UCSD-AML1 (cell line): ENCODE measurements at regions not wholly inside any gene's neighbourhood (a gene's known extent, or its start where the extent isn't known, plus 50 kb on each side); places are given as distances from the start of the nearest gene placed in this dataset.
"Not testable (repeated sequence)": the region's sequence is repeated elsewhere in the genome, so short reads cannot be mapped to it uniquely, and the experiment has no call there.

Experiments
- DNase-seq: peaks from one replicate; lab custom pipeline; 2025; ENCODE audit not compliant: unreplicated experiment; lab: John Stamatoyannopoulos, UW

DNA sequence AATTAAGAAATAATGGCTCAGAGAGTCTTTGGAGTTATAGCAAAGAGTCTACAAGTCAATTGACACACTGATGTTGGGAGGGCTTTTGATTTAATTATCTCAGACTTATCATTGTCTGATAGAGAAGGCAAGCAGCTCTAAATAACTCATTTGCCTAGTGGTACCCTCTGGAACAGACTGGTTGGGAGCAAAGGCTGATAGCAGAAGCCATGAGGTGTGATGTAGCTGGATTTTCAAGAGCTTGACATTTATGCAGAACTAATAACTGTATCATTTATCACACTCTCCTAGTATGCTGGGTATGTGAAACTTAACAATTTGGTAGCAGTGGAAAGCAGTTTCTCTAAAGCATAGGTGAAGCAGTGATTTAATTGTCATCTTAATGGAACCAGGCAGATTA lies 380.6 kb downstream of the TENT5A start:
- DNase-seq = no peak

DNA sequence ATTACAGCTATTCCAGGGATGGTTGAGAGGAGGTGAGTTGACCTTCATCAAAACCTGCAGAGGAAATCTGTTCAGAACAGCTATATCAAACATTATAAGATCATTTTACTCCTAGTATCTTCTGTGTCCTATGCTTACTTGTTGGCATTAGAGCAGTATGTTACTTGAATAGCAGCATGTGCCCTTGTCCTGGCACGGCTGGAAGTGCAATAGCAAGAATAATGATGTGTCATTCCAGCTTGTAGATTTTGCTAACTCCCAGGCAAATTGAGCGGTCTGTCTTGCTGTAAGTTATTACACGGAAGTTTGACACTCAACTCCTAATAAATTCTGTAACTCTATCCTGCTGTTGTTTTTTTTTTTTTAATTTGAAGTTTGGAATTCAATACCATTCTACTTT lies 385.5 kb downstream of the TENT5A start:
- no peak for DNase-seq

DNA sequence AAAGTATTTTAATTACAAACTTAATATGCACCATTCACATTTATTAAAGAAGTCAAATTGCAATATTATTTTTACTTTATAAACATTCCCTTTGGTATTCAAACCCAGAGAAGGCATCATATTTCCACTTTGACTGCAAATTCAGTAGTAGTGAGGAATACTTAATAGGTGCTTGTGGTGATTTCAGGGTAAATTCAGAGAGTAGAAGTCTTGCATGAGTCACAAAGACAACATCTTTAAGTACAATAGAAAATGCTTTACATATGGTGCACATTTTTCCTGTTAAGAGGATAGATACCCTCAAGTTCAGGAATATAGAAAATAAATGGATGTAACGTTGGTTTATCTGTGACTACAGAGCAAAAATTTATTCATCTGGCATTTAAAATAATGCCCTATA lies 390.2 kb downstream of the TENT5A start:
- no peak for DNase-seq

DNA sequence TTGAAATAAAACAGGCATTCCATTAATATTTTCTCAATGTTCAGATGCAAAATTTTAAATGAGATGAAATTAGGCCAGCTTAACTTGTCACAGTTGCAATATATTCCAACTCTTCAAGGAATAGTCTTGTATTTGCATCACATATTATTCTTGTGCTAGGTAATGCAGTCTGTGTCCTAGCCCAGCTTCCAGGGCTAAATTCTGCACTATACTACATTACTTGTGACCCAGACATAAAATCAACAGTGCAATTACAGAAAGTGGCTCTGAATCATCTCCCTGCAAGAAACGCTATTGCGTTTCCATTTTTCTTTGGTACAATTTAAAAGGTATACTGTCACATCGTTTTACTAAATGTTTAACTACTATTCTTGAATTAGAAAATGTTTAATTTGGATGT lies 399.2 kb downstream of the TENT5A start:
- DNase-seq = no peak

DNA sequence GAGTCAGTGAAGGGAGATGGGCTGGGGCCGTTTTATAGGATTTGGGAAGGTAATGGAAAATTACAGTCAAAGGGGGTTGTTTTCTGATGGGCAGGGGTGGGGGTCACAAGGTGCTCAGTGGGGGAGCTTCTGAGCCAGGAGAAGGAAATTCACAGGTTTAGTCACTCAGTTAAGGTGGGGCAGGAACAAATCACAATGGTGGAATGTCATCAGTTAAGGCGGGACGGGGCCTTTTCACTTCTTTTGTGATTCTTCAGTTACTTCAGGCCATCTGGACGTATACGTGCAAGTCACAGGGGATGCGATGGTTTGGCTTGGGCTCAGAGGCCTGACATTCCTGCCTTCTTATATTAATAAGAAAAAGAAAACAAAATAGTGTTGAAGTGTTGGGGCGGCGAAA lies 408.5 kb downstream of the TENT5A start:
- DNase-seq = not testable (repeated sequence)

DNA sequence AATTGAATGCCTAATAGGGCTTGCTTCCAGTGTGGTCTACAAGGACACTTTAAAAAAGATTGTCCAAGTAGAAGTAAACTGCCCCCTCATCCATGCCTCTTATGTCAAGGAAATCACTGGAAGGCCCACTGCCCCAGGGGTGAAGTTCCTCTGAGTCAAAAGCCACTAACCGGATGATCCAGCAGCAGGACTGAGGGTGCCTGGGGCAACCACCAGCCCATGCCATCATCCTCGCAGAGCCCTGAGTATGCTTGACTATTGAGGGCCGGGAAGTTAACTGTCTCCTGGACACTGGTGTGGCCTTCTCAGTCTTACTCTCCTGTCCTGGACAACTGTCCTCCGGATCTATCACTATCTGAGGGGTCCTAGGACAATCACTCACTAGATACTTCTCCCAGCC lies 411.5 kb downstream of the TENT5A start:
- no peak for DNase-seq

DNA sequence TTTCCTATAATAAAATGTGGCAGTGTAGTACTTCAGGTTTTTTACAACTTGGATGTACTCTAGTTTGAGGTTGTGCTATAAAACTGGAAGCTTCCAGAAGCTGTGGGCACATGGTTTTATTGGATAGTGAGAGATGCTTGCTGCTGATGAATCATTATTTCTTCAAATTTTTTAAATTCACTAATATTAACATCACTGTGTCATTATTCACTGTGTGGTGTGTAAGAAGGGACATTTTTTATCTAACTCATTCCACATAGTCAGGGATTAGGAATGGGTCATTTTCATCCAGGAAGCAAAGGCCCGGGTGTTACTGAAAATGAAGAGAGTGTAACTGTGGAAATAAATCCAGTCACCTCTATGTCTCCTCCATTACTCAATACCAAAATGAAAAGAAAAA lies 421.0 kb downstream of the TENT5A start:
- no peak for DNase-seq

DNA sequence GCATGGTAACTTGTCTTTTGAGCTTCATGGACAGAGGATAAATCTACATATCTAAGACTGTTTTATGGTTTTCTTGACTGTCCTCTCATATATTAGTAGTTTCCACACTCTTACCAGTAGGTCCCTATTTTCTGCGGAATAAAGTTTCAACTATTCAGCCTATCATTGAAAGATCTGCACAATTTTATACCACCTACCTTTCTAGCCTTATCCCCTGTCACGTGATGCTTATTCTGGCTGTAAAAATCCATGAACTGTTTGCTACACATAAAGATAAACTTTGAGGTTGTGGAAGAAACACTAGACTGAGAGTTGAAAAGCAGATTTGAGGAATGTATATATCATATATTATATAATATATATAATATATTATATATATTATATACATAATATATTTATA lies 423.8 kb downstream of the TENT5A start:
- DNase-seq = no peak

DNA sequence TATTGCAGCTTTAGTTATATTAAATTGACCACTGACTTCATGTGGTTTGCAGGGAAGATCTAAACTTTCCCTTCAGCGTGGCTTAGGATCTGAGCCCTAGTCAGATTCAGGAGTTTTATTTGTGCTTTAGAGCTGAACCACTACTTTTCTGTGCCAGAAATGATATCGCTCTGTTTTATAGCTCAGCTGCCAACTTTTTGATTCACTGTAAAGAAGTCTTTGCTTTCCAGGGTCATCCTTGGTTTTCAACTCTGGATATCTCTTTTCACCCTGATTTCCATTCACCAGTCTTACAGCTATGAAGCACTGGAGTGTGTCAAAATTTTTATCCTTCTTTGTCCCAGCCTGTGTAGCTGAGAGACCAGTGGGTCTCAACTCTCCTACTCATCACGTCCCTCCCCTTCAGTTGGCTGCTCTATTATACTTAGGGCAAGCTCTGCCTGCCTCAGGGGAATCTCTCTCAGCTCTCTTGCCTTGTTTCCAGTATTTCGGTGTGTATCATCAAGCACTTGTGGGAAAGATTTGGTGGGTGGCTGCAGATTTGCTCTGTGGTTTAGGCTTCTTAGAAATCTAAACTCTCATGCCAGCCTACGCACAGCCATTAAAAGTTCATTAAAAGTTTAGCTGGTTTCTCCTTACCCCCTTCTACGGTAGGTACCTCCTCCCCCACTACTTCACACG lies 425.5 kb downstream of the TENT5A start:
- DNase-seq = no peak

DNA sequence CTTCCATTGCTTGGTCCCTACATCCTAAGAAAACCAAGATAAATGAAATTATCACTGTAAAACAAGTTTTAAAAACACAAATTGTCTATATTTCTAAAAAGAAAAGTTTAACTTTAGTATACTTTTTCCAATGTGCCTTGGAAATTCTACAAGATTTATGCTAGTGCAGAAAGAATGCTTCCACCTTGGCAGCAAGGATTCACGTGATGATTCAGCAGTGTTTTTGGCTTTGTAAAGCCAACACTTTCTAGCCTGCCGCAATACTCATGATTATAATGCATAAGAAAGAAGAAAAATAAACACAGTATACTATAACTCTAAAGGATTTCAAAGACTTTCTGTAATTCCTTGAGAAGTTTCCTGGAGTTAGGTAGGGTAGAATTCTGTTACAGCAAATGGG lies 442.7 kb downstream of the TENT5A start:
- DNase-seq = no peak

DNA sequence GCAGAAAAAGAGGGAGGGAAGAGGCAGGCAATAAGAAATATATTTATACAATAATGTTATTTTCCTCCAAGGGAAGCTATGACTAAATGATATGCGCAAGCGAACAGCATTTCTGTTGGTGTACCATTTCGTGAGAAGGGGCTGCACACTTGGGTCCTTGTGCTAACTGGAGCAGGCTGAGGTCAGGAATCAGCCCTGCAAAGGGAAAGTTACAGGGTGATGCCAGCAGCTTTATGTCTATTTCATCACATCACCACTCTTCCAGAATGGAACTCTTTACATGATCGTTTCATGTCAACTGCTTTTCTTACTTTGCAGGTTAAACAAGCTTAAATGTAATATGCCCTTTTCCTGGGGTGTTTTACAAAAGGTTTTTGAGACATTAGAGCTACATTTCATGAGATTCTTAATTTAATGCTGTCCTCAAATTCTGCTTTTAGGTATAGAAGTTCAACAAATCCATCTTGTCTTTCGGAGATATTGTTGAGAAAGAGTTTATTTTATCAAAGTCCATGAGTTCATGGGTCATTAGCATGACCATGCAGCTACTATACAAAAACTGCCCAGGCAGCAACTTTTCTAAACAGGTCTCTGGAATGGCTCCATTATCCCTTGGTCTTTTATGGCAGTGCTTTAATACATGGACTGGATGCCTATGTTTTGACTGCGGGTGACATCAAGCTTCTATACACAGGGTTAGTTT lies 443.8 kb downstream of the TENT5A start:
- DNase-seq = no peak

DNA sequence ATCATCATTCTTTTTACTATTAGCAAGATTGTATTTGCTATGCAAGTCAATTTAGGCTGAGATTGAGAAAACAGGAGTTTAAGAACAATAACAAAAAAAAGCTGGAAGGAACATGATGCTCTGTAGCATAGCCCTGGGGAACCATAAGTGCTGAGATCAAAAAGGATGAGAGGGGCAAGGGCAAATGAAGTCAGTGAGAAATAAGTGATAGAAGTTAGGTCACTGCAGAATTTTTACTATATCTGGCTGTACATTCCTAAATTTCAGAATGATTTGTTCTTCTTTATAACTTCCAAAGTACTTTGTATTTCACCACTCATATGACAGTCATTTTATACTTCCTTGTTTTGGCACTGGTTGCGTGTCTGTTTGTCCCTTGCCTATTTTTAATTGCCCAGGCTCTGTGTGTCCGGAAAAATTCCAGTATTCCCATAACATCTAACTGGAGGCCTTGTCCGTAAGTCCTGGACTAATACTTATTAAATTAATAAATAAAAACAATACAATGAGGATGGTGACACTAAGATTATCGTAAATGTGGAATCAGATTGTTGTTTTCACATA lies 444.7 kb downstream of the TENT5A start:
- no peak for DNase-seq

DNA sequence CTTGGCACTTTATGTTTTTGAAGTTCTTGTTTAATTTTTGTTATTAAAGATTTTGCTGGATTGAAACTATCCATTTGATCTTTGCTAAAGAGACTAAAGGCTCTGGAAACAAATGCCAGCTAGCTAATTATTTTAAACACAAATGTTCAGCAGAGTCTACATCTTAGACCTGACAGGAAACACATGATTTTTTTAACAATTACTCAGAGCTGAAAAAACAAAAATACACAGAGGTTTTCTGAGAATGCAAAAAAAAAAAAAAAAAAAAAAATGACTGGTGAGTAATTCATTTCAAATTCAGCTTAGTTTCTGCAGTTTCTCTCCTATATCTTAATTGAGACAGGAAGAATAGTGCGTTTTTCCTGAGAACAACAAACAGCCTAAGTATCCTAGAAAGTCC lies 448.0 kb downstream of the TENT5A start:
- DNase-seq = no peak

DNA sequence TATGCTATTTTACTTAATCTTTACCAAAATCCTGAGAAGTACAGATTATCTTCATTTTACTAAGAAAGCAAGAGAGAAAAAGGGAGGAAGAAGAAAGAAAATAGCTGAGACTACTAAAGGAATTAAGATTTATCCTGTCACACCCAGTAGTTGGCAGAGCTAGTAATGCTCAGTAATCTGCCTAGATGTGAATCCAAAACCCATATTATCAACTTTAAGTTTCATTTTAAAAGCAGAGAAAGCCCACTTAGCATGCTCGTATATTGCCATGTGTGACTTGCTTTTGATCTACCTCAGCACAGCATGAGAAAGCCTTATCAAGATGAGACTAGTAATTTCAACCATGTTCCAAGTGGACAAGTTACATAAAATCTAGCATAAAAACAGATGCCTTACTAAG lies 451.5 kb downstream of the TENT5A start:
- no peak for DNase-seq

DNA sequence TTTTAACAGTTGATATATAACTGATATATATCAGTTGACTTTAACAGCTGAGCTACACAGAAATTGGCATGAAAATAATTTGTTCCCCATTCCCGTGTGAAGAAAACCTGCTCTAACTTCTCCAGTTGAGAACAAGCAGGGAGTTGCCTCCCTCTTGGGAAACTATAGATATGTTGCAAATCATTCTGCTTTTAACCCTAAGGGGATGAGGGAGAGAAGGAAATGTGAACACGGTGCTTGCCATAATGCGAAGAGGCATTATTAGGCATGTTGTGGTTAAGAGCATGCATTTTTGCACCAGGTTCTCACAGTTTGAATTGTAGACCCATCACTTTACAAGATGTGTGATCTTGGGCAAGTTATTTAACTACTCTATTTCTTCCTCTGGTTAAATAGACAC lies 453.7 kb downstream of the TENT5A start:
- no peak for DNase-seq

DNA sequence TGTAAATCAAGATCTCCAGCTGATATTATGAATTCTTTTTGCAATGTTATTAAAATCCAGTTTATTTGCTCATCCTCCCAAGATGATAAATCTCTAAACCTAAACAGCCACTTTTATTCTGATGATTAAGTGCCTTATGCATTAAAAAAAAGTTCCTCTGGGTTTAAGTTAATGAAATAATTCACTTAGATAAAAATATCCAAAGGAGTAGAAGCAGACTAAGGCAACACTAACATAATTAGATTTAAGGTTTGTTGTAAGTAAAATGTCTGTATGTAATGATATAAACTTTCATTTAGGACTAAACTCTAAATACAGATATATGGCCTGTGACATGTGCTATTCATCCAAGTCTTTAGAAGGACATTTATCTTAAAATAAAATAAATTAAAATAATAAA lies 457.2 kb downstream of the TENT5A start:
- DNase-seq = no peak

DNA sequence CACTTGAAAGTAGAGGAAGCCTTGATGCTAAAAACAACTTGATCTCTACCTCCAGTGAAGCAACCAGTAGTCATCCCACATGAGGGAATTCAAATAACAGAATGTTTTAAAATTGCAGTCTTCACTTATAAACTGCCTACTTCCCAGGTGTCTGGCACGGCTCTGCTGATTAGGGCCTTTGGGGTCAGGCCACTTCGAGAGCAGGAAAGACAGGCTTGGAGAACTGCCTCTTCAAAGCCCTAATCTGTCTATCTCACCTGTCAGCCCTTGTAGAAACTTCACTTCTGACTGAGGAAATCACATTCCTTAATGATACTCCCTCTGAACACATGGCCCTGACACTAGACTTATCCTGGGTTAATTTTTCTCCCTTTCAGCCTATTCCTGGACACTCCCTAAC lies 458.6 kb downstream of the TENT5A start:
- no peak for DNase-seq

DNA sequence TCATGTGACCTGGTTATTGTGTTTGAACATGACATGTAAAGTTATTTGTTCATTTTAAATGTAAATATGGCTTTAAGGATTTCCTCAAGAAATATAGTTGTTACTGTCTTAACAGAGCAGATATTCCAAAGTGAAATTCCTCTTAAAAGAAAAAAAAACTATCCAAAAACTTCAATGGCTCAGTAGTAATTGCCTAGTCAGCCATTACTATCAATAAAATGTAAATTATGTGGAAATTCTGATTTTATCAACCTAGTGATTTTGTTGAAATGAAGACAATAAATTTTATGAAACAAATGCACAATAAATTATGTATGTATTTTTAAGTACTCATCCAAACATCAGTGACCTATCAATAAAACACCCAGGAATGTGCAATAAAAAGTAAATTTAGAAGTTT lies 463.3 kb downstream of the TENT5A start:
- no peak for DNase-seq

DNA sequence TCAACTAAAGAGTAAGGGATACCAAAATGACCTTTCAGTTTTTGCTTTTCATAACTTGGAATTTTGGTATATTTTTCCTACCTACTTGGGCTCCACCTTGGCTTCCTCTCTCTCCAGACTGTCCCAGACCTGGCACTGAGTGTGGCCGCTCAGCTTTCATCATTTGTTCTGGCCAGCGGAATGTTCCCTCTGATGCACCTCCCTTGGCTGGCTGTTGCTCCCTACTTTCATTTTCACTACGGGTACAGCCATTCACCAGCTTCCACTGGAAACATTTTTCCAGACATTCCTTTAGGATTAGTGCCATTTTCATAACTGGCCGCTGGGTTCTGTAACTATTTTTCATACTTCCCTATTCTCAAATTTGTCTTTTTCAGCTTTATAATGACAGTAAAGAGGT lies 487.4 kb downstream of the TENT5A start:
- DNase-seq = no peak

DNA sequence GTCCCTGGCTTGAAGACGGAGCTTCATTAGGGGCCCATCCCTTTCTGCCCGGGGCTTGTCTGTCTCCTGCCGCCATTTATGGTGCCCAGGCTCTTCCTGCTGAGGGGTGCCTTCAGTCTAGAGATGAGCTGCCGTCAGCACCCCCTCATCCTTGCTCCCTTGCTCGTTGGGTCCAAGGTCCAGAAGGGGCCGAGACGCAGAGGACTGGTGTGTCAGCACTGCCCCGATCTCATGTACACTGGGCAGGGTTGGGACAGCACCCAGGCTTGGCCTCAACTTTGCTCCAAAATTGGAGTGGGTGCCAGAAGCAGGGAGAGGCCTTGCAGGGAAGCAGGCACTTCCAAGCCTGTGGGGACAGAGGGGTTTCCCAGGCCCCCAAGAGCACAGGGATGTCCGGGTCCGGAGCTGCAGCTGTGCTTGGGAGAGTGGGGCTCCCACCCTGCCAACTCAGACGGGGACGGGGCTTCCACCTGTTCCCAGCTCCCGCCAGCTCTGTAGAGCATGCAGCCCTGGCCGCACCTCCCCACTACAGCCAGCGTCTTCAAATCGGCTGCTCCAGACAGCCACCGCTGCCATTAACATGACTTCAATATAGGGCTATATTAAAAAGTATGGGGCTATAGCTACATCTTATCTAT lies 488.8 kb downstream of the TENT5A start:
- DNase-seq = no peak

DNA sequence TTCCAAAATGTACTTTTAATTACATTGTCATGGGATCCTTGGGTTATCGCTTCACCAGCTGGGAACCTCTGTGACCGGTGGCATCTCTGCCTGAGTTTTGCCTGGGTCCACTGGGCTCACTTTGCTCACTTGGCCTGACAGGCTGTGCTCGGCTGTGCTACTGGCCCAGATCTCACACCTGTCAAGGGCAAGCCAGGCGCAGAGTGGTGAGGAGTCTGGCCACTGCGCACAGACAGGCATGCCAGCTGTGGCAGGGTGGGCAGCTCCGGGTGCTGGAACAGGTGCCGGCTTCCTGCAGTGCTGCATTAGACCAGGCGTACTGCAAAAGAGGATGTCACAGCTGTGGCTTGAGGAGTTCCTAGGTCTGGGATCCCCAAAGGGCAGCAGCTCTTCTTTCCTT lies 489.8 kb downstream of the TENT5A start:
- no peak for DNase-seq

DNA sequence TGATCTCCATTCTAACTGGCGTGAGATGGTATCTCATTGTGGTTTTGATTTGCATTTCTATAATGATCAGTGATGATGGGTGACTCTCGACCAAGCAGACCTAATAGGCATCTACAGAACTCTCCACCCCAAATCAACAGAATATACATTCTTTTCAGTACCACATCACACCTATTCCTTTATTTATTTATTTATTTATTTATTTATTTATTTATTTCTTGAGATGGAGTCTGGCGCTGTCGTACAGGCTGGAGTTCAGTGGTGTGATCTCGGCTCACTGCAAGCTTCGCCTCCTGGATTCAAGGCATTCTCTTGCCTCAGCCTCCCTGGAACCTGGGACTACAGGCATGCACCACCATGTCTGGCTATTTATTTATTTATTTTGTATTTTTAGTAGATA lies 496.3 kb downstream of the TENT5A start:
- DNase-seq = not testable (repeated sequence)
